ENCODE measurements at regions not wholly inside any gene's neighbourhood (a gene's known extent, or its start where the extent isn't known, plus 50 kb on each side); places are given as distances from the start of the nearest gene placed in this dataset.

- TF ChIP-seq CTCF (IDR thresholded peaks at IDR 0.05 in 2 of 3, conservative IDR thresholded peaks at IDR 0.05 in 1 of 3; ENCODE audit: borderline replicate concordance in 1 of 3, insufficient read depth in 1 of 3, low read depth in 2 of 3, low read length in 2 of 3) = no peak
- no peak for TF ChIP-seq POLR2A (IDR thresholded peaks at IDR 0.05; ENCODE audit: borderline replicate concordance, extremely low read depth, insufficient read depth, insufficient read length)
- TF ChIP-seq CEBPB (IDR thresholded peaks at IDR 0.05; ENCODE audit: low read depth) = no peak
- TF ChIP-seq SP1 (IDR thresholded peaks at IDR 0.05; ENCODE audit: low read depth) = no peak
- TF ChIP-seq EZH2 (IDR thresholded peaks at IDR 0.05) = no peak
- TF ChIP-seq MAX (IDR thresholded peaks at IDR 0.05) = no peak
- TF ChIP-seq POLR2AphosphoS5 (IDR thresholded peaks at IDR 0.05; ENCODE audit: low read depth, low read length) = no peak
- TF ChIP-seq RAD21 (IDR thresholded peaks at IDR 0.05; ENCODE audit: low read depth) = no peak
These were observed 915.6 kb downstream of the KCNMA1 start for GRCh38 chr10:76721891-76722505.
